OCI-LY1 (cell line): ENCODE measurements at regions not wholly inside any gene's neighbourhood (a gene's known extent, or its start where the extent isn't known, plus 50 kb on each side); places are given as distances from the start of the nearest gene placed in this dataset.

Experiments
- EZH2 ChIP-seq: fragments of 200-600 bp; sonication (generic), shearing (Covaris generic); IDR thresholded peaks from 2 replicates; pipeline ENCODE4 v1.8.0; 2017; ENCODE audit warnings: borderline replicate concordance, mixed run types, mild to moderate bottlenecking, antibody characterized with exemption, low read length, moderate library complexity, mixed read lengths
- TF ChIP-seq, protein P1 (sequence below): fragments of 200-600 bp; sonication (generic), shearing (Covaris generic); IDR thresholded peaks from 2 replicates; pipeline ENCODE4 v1.5.1; 2017; ENCODE audit warnings: mild to moderate bottlenecking, antibody characterized with exemption, low read length, moderate library complexity, mixed read lengths

DNA sequence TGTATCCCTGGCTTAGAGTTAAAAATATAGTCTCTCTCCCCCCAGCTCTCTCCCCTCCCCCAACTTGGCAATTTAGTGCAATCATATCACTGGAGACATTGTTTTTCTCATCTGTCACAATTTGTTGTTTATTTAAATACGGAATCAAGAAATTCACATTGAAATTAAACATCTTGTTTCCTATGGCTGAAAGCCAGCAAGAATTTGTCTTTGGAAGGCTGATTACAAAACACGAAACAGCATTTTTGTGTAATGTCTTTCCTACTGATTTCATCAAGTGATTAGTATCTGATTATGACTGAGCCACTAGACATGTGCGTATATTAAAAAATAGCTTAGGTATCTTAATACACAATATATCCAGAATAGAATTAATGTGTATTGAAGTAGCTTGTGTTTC lies 119.7 kb downstream of the LYPLAL1 start:
- TF ChIP-seq, protein P1, sequence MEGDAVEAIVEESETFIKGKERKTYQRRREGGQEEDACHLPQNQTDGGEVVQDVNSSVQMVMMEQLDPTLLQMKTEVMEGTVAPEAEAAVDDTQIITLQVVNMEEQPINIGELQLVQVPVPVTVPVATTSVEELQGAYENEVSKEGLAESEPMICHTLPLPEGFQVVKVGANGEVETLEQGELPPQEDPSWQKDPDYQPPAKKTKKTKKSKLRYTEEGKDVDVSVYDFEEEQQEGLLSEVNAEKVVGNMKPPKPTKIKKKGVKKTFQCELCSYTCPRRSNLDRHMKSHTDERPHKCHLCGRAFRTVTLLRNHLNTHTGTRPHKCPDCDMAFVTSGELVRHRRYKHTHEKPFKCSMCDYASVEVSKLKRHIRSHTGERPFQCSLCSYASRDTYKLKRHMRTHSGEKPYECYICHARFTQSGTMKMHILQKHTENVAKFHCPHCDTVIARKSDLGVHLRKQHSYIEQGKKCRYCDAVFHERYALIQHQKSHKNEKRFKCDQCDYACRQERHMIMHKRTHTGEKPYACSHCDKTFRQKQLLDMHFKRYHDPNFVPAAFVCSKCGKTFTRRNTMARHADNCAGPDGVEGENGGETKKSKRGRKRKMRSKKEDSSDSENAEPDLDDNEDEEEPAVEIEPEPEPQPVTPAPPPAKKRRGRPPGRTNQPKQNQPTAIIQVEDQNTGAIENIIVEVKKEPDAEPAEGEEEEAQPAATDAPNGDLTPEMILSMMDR: no peak
- no peak for TF ChIP-seq EZH2
